Sigmoid colon (tissue), 6 donors: ENCODE measurements at regions not wholly inside any gene's neighbourhood (a gene's known extent, or its start where the extent isn't known, plus 50 kb on each side); places are given as distances from the start of the nearest gene placed in this dataset.

ENCODE experiments used
- DNase-seq: peaks from one replicate; pipeline ENCODE4 v3.0.0-alpha.2; 2019
- H3K27ac ChIP-seq, 4 donors: fragments of 200-600 bp; sonication (generic); one replicate each; pipeline ENCODE4 v1.5.1; 2016 to 2019; ENCODE audit warnings: mild to moderate bottlenecking in 1 of 4
- H3K27me3 ChIP-seq, 3 donors: fragments of 200-600 bp; sonication (generic); one replicate each; pipeline ENCODE4 v1.5.1; 2019; ENCODE audit warnings: mild to moderate bottlenecking in 1 of 3
- H3K36me3 ChIP-seq, 4 donors: fragments of 200-600 bp; sonication (generic); one replicate each; pipeline ENCODE4 v1.5.1; 2016 to 2019
- H3K4me1 ChIP-seq, 4 donors: fragments of 200-600 bp; sonication (generic); one replicate each; pipeline ENCODE4 v1.5.1; 2017 to 2019
- H3K4me3 ChIP-seq, 4 donors: fragments of 200-600 bp; sonication (generic); one replicate each; pipeline ENCODE4 v1.5.1; 2017 to 2019; ENCODE audit warnings: mild to moderate bottlenecking in 2 of 4, moderate library complexity in 1 of 4
- H3K9me3 ChIP-seq, 4 donors: fragments of 200-600 bp in 3 of 4; sonication (generic) in 3 of 4; one replicate each; pipeline versions ENCODE4 v1.5.1 to v1.6.1; 2013 to 2019
- EP300 ChIP-seq, 4 donors: sonication (generic); formaldehyde crosslinking; IDR thresholded peaks; one replicate each; pipeline ENCODE4 v1.6.1; 2017; ENCODE audit warnings: antibody characterized with exemption in 4 of 4
- POLR2A ChIP-seq, 2 donors: fragments of 450-650 bp; IDR thresholded peaks; one replicate each; pipeline ENCODE4 v1.6.1; 2016; ENCODE audit warnings: antibody characterized with exemption in 2 of 2, mild to moderate bottlenecking in 2 of 2, moderate library complexity in 2 of 2
- POLR2AphosphoS5 ChIP-seq, 4 donors: sonication (generic); formaldehyde crosslinking; IDR thresholded peaks; one replicate each; pipeline ENCODE4 v1.6.1; 2017; ENCODE audit warnings: antibody characterized with exemption in 4 of 4
- WGBS, 2 donors: extraction: QIAGEN DNeasy Blood & Tissue Kit; methylation state at CpG; one replicate each; pipeline ENCODE4 v1.1.7; 2013; 5-methylcytosine and 5-hydroxymethylcytosine counted together
- intact Hi-C: fragments of 100-400 bp; cut with DNase I; formaldehyde crosslinking; loops from one replicate; pipeline ENCODE4 v1.15.1; 2023
- TF ChIP-seq, protein P1 (sequence below), 4 experiments: fragments of 450-650 bp in 3 of 4; fragments of 200-600 bp in 1 of 4; IDR thresholded peaks; one replicate each; pipeline ENCODE4 v1.5.1; 2016 to 2019; ENCODE audit warnings: antibody characterized with exemption in 4 of 4, mild to moderate bottlenecking in 3 of 4, moderate library complexity in 2 of 4
- donor health status: healthy with polysubstance abuse.
- donor health status: healthy.

DNA sequence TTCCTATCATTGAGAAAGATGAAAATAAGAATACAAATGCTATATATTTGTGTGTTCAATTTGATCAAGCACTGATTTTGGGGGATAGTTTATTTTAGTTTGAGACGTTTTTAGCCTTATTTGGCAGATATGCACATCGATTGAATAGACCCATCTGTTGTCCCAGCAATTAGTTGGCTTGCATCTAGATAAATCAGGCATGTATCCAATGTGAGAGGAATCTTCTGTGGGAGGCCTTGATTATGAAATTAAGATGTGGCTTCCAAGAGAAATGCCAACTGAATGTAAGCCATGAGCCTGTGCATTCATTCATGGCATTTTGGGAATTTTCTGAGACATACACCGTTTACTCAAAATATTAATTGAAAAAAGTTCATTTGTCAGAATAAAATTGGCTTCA is 623.1 kb downstream of the TECRL start:
- no peak for DNase-seq
- intact Hi-C loops = no loop called here
- H3K36me3 ChIP-seq = no peaks in the 10 kb centered on the region
- no peaks in the 10 kb centered on the region for H3K27me3 ChIP-seq
- no peaks in the 10 kb centered on the region for H3K4me1 ChIP-seq
- no peaks in the 10 kb centered on the region for H3K9me3 ChIP-seq
- no peak overlapping the region for H3K27ac ChIP-seq
- TF ChIP-seq EP300 (IDR thresholded peaks at IDR 0.05) (no peak), POLR2AphosphoS5 (IDR thresholded peaks at IDR 0.05) (no peak), POLR2A (IDR thresholded peaks at IDR 0.05) (no peak)
- TF ChIP-seq, protein P1, sequence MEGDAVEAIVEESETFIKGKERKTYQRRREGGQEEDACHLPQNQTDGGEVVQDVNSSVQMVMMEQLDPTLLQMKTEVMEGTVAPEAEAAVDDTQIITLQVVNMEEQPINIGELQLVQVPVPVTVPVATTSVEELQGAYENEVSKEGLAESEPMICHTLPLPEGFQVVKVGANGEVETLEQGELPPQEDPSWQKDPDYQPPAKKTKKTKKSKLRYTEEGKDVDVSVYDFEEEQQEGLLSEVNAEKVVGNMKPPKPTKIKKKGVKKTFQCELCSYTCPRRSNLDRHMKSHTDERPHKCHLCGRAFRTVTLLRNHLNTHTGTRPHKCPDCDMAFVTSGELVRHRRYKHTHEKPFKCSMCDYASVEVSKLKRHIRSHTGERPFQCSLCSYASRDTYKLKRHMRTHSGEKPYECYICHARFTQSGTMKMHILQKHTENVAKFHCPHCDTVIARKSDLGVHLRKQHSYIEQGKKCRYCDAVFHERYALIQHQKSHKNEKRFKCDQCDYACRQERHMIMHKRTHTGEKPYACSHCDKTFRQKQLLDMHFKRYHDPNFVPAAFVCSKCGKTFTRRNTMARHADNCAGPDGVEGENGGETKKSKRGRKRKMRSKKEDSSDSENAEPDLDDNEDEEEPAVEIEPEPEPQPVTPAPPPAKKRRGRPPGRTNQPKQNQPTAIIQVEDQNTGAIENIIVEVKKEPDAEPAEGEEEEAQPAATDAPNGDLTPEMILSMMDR (IDR thresholded peaks at IDR 0.05) = no peak
- 55 to 58% methylated on average over 3 of the region's 3 CpGs for WGBS, 2 donors
- H3K4me3 ChIP-seq = no peak overlapping the region

DNA sequence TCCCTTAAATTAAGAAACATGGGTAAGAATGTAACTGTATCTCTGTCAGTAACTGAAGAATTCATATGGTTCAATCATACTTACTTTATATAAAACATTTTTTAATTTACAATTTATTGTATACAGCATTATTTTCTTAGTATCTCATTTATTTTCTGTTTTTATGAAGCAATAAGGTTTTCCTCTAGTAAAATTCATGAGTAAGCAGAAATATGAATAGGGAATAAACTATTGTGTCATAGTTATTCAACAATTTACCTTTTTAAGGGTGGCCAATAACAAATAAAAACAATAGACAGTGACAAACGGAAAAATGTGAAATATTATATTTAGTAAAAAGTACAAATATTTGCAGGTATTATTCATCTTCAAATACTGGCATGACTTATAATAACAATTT is 624.4 kb downstream of the TECRL start:
- Histone ChIP-seq H3K4me1 (no peaks in the 10 kb centered on the region), H3K36me3 (no peaks in the 10 kb centered on the region), H3K27me3 (no peaks in the 10 kb centered on the region), H3K9me3 (no peaks in the 10 kb centered on the region), H3K27ac (no peak overlapping the region), H3K4me3 (no peak overlapping the region)
- WGBS, 2 donors = 0% methylated on average over 1 of the region's 1 CpG
- TF ChIP-seq EP300 (IDR thresholded peaks at IDR 0.05) (no peak), POLR2AphosphoS5 (IDR thresholded peaks at IDR 0.05) (no peak)
- TF ChIP-seq, protein P1 (IDR thresholded peaks at IDR 0.05) = no peak
- no peak for DNase-seq
- intact Hi-C loops = no loop called here

DNA sequence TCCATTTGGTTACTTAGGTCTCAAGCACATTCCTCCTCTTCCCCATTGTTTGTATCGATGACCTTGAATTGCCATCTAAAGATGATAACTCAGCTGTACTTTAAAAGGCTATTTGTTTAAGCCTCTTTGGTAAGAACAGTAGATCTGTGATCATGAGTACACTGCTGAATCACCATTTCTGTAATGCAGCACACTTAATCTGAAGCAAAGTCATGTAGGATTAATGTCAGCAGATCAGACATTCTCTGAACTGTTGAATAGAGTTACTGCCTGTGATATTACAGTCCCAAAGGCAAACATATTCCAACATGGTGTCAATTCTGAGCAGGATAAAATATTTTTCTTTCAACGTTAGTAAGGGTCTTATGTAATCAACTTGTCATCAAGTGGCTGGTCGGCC is 631.6 kb downstream of the TECRL start:
- WGBS, 2 donors = 88 to 90% methylated on average over 3 of the region's 3 CpGs
- DNase-seq = no peak
- intact Hi-C loops = no loop called here

DNA sequence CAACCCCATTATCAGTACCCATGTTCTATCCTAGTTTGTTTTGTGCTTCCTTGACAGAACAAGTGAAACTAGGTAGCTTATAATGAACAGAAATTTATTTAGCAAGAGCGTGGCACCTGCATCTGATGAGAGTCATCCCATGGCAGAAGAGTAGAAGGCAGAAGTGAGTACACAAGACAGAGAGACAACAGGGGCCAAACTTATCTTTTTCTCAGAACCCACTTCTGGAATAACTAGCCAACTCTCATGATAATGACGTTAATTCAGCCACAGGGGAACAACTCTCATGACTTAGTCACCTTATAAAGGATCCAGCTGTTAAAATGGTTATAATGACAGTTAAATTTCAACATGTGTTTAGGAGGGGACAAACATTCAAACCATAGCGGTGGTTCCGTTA is 644.9 kb downstream of the TECRL start:
- no peak for DNase-seq
- no peak for TF ChIP-seq EP300 (IDR thresholded peaks at IDR 0.05)
- TF ChIP-seq, protein P1 (IDR thresholded peaks at IDR 0.05) = no peak
- TF ChIP-seq POLR2AphosphoS5 (IDR thresholded peaks at IDR 0.05) = no peak
- no peak for TF ChIP-seq POLR2A (IDR thresholded peaks at IDR 0.05)
- no peaks in the 10 kb centered on the region for H3K4me1 ChIP-seq
- no peaks in the 10 kb centered on the region for H3K9me3 ChIP-seq
- H3K27ac ChIP-seq = no peak overlapping the region
- H3K27me3 ChIP-seq = no peaks in the 10 kb centered on the region
- no peak overlapping the region for H3K4me3 ChIP-seq
- H3K36me3 ChIP-seq = no peaks in the 10 kb centered on the region
- intact Hi-C loops = no loop called here
- WGBS, 2 donors = 67 to 73% methylated on average over 4 of the region's 4 CpGs

More for the DNA sequence above, 631.6 kb downstream of the TECRL start:
- Histone ChIP-seq H3K36me3 (no peaks in the 10 kb centered on the region), H3K9me3 (no peaks in the 10 kb centered on the region), H3K4me1 (no peaks in the 10 kb centered on the region), H3K27ac (no peak overlapping the region), H3K27me3 (no peaks in the 10 kb centered on the region), H3K4me3 (no peak overlapping the region)
- no peak for TF ChIP-seq POLR2AphosphoS5 (IDR thresholded peaks at IDR 0.05)
- TF ChIP-seq, protein P1 (IDR thresholded peaks at IDR 0.05) = no peak
- no peak for TF ChIP-seq EP300 (IDR thresholded peaks at IDR 0.05)

DNA sequence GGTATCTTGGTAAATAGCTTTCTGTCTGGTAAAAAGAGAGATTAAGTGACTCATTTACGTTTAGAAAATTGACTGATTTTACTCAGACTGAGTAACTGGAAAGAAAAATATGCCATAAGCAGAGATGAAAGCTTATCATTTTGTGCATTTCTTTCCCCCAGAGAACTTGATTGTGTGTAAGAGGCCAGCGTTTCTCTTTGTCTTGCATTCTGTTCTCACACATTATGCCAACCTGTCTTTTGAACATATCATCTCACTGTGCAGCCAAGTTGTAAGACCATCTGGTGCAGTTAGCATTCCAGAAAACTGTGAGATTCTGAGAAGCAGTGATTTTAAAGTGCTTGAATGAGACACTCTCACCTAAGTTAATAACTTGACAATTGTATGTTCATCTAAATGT is 651.3 kb downstream of the TECRL start:
- H3K4me3 ChIP-seq = no peak overlapping the region
- H3K4me1 ChIP-seq = no peaks in the 10 kb centered on the region
- no peak overlapping the region for H3K27ac ChIP-seq
- DNase-seq = no peak
- WGBS, 2 donors = 46 to 60% methylated on average over 2 of the region's 2 CpGs
- H3K36me3 ChIP-seq = no peaks in the 10 kb centered on the region
- TF ChIP-seq POLR2A (IDR thresholded peaks at IDR 0.05) = no peak
- TF ChIP-seq, protein P1 (IDR thresholded peaks at IDR 0.05) = no peak
- intact Hi-C loops = no loop called here
- no peaks in the 10 kb centered on the region for H3K9me3 ChIP-seq
- no peaks in the 10 kb centered on the region for H3K27me3 ChIP-seq
